Astrocyte (in vitro differentiated cells and primary cell): ENCODE measurements at regions not wholly inside any gene's neighbourhood (a gene's known extent, or its start where the extent isn't known, plus 50 kb on each side); places are given as distances from the start of the nearest gene placed in this dataset.

Experiments used
- EZH2 ChIP-seq: IDR thresholded peaks from 2 replicates; pipeline ENCODE4 v1.6.1; 2012; ENCODE audit warnings: mild to moderate bottlenecking, low read length, inconsistent platforms; ENCODE audit not compliant: insufficient read depth
- TF ChIP-seq, protein P1 (sequence below): IDR thresholded peaks from 2 replicates; pipeline ENCODE4 v1.5.1; 2011; ENCODE audit warnings: low read depth, mild to moderate bottlenecking, inconsistent platforms, low read length, moderate library complexity; ENCODE audit not compliant: insufficient read depth

DNA sequence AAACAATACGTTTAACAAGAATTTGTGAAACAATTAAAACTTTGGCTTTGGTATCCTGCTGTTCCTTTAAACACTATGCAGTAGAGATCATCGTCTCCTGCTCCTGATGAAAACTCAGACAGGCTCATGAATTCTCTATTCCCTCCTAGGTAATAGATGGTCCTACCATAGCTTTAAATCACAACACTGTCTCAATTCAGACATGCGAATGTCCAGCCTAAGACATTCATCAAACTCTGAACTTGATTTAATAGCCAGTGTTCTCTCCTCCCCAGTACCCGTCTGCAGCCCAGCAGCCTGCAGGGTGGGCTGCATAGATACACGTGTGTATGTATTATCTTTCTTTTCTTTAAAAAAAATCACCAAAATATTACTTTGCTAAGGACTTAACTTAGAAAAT, 232.8 kb downstream of the TTLL2 start:
- TF ChIP-seq, protein P1, sequence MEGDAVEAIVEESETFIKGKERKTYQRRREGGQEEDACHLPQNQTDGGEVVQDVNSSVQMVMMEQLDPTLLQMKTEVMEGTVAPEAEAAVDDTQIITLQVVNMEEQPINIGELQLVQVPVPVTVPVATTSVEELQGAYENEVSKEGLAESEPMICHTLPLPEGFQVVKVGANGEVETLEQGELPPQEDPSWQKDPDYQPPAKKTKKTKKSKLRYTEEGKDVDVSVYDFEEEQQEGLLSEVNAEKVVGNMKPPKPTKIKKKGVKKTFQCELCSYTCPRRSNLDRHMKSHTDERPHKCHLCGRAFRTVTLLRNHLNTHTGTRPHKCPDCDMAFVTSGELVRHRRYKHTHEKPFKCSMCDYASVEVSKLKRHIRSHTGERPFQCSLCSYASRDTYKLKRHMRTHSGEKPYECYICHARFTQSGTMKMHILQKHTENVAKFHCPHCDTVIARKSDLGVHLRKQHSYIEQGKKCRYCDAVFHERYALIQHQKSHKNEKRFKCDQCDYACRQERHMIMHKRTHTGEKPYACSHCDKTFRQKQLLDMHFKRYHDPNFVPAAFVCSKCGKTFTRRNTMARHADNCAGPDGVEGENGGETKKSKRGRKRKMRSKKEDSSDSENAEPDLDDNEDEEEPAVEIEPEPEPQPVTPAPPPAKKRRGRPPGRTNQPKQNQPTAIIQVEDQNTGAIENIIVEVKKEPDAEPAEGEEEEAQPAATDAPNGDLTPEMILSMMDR = no peak
- no peak for TF ChIP-seq EZH2
